Vagina (tissue), 2 donors: ENCODE measurements at regions not wholly inside any gene's neighbourhood (a gene's known extent, or its start where the extent isn't known, plus 50 kb on each side); places are given as distances from the start of the nearest gene placed in this dataset.
"Not testable (repeated sequence)": the region's sequence is repeated elsewhere in the genome, so short reads cannot be mapped to it uniquely, and the experiment has no call there.

Source experiments
- DNase-seq, 2 donors: peaks; one replicate each; pipeline ENCODE4 v3.0.0-alpha.2; 2017; ENCODE audit errors: extremely low spot score in 2 of 2
- H3K27ac ChIP-seq: fragments of 200-600 bp; sonication (generic); one replicate; pipeline ENCODE4 v1.5.1; 2019
- H3K27me3 ChIP-seq: fragments of 200-600 bp; sonication (generic); one replicate; pipeline ENCODE4 v1.5.1; 2019
- H3K36me3 ChIP-seq, 2 donors: fragments of 200-600 bp; sonication (generic); one replicate each; pipeline ENCODE4 v1.5.1; 2017 to 2019
- H3K4me1 ChIP-seq: fragments of 200-600 bp; sonication (generic); one replicate; pipeline ENCODE4 v1.5.1; 2019
- H3K4me3 ChIP-seq, 2 donors: fragments of 200-600 bp; sonication (generic); 1 replicate in 1 of 2; 2 replicates in 1 of 2; pipeline ENCODE4 v1.5.1; 2016 to 2019
- H3K9me3 ChIP-seq: fragments of 200-600 bp; sonication (generic); one replicate; pipeline ENCODE4 v1.5.1; 2019
- CTCF ChIP-seq, 3 experiments: fragments of 450-650 bp in 2 of 3; fragments of 200-600 bp in 1 of 3; sonication (generic) in 1 of 3; IDR thresholded peaks; one replicate each; pipeline ENCODE4 v1.5.1; 2017 to 2019; ENCODE audit warnings: antibody characterized with exemption in 3 of 3, mild to moderate bottlenecking in 2 of 3, moderate library complexity in 2 of 3
- POLR2A ChIP-seq, 2 donors: fragments of 450-650 bp; IDR thresholded peaks; one replicate each; pipeline ENCODE4 v1.6.1; 2017; ENCODE audit warnings: antibody characterized with exemption in 2 of 2, mild to moderate bottlenecking in 2 of 2, moderate library complexity in 2 of 2
- POLR2AphosphoS5 ChIP-seq, 2 donors: sonication (generic); formaldehyde crosslinking; IDR thresholded peaks; one replicate each; pipeline ENCODE4 v1.9.0; 2017; ENCODE audit warnings: antibody characterized with exemption in 2 of 2, mild to moderate bottlenecking in 2 of 2, low read depth in 1 of 2; ENCODE audit not compliant: insufficient read depth in 1 of 2
- intact Hi-C: fragments of 100-400 bp; cut with DNase I; formaldehyde crosslinking; loops from one replicate; pipeline ENCODE4 v1.15.1; 2023

DNA sequence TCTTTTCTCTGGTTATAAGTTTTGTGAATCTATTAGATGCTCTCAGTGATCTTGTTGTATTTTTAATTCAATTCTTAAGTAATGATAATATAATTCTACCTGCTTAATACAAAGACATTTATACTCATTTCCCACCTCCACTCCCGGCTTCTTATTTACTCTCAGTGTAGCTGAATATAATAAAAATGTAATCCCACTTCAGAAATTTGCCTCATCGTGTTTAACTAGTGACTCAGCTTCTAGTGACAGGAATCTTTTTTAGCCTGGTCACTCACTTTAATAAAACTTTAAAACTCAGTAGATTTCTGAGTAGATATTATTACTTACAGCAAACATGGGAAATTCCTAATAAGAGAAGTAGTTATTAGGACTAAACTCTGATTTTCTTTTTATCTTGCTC lies 1506.2 kb upstream of the LRRTM3 start:
- no peak overlapping the region for H3K4me3 ChIP-seq
- H3K27me3 ChIP-seq: no peaks in the 10 kb centered on the region
- intact Hi-C loops: no loop called here
- no peak overlapping the region for H3K27ac ChIP-seq
- no peaks in the 10 kb centered on the region for H3K9me3 ChIP-seq
- H3K4me1 ChIP-seq: no peaks in the 10 kb centered on the region
- no peak for DNase-seq
- no peaks in the 10 kb centered on the region for H3K36me3 ChIP-seq
- TF ChIP-seq CTCF (IDR thresholded peaks at IDR 0.05): no peak
- TF ChIP-seq POLR2A (IDR thresholded peaks at IDR 0.05): no peak
- TF ChIP-seq POLR2AphosphoS5 (IDR thresholded peaks at IDR 0.05; ENCODE audit: insufficient read depth in 1 of 2, low read depth in 1 of 2): no peak

GRCh38 chr10:65423043-65423442 lies 1502.8 kb upstream of the LRRTM3 start:
- no peak overlapping the region for H3K27ac ChIP-seq
- DNase-seq: no peak
- intact Hi-C loops: no loop called here
- no peak overlapping the region for H3K4me3 ChIP-seq
- H3K27me3 ChIP-seq: no peaks in the 10 kb centered on the region
- H3K36me3 ChIP-seq: no peaks in the 10 kb centered on the region
- no peak for TF ChIP-seq POLR2AphosphoS5 (IDR thresholded peaks at IDR 0.05; ENCODE audit: insufficient read depth in 1 of 2, low read depth in 1 of 2)
- no peak for TF ChIP-seq CTCF (IDR thresholded peaks at IDR 0.05)
- no peak for TF ChIP-seq POLR2A (IDR thresholded peaks at IDR 0.05)
- H3K9me3 ChIP-seq: no peaks in the 10 kb centered on the region
- no peaks in the 10 kb centered on the region for H3K4me1 ChIP-seq

GRCh38 chr10:65429381-65429780 lies 1496.5 kb upstream of the LRRTM3 start:
- H3K27ac ChIP-seq, H3K4me3 ChIP-seq, DNase-seq, H3K4me1 ChIP-seq, H3K9me3 ChIP-seq, H3K27me3 ChIP-seq, intact Hi-C loops, H3K36me3 ChIP-seq: not testable (repeated sequence)

- Histone ChIP-seq H3K27ac (no peak overlapping the region), H3K4me3 (no peak overlapping the region)
- intact Hi-C loops: no loop called here
These were observed 1494.9 kb upstream of the LRRTM3 start for GRCh38 chr10:65430979-65431378.

GRCh38 chr10:65470986-65471385 lies 1454.8 kb upstream of the LRRTM3 start:
- no peak for DNase-seq
- H3K27ac ChIP-seq: no peak overlapping the region
- intact Hi-C loops: no loop called here
- TF ChIP-seq CTCF (IDR thresholded peaks at IDR 0.05) (no peak), POLR2AphosphoS5 (IDR thresholded peaks at IDR 0.05; ENCODE audit: insufficient read depth in 1 of 2, low read depth in 1 of 2) (no peak), POLR2A (IDR thresholded peaks at IDR 0.05) (no peak)
- H3K4me1 ChIP-seq: no peaks in the 10 kb centered on the region
- no peaks in the 10 kb centered on the region for H3K36me3 ChIP-seq
- no peak overlapping the region for H3K4me3 ChIP-seq
- H3K9me3 ChIP-seq: no peaks in the 10 kb centered on the region
- no peaks in the 10 kb centered on the region for H3K27me3 ChIP-seq

More at GRCh38 chr10:65430979-65431378, 1494.9 kb upstream of the LRRTM3 start:
- no peaks in the 10 kb centered on the region for H3K4me1 ChIP-seq
- TF ChIP-seq POLR2AphosphoS5 (IDR thresholded peaks at IDR 0.05; ENCODE audit: insufficient read depth in 1 of 2, low read depth in 1 of 2) (no peak), CTCF (IDR thresholded peaks at IDR 0.05) (no peak)
- no peaks in the 10 kb centered on the region for H3K27me3 ChIP-seq
- no peaks in the 10 kb centered on the region for H3K36me3 ChIP-seq
- H3K9me3 ChIP-seq: no peaks in the 10 kb centered on the region
- no peak for DNase-seq

DNA sequence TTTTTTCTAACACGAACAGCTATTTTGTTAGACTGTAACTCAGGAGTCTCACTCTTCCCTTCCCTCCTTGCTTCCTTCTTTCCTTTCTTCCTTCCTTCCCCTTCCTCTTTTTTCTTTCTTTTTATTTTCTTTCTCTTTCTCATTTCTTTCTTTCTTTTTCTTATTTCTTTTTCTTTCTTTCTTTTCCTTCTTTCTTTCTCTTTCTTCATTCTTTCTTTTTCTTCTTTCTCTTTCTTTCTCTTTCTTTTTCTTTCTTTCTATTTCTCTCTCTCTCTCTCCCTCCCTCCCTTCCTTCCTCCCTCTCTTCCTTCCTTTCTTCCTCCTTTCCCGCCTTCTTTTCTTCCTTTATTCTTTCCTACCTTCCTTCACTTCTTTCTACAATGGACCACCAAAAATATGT lies 1443.0 kb upstream of the LRRTM3 start:
- Histone ChIP-seq H3K9me3 (no peaks in the 10 kb centered on the region), H3K4me1 (no peaks in the 10 kb centered on the region), H3K27me3 (no peaks in the 10 kb centered on the region), H3K27ac (no peak overlapping the region), H3K4me3 (no peak overlapping the region), H3K36me3 (no peaks in the 10 kb centered on the region)
- TF ChIP-seq POLR2A (IDR thresholded peaks at IDR 0.05) (no peak), POLR2AphosphoS5 (IDR thresholded peaks at IDR 0.05; ENCODE audit: insufficient read depth in 1 of 2, low read depth in 1 of 2) (no peak)
- intact Hi-C loops: no loop called here
- no peak for DNase-seq
